PC-9 (cell line): ENCODE measurements at regions not wholly inside any gene's neighbourhood (a gene's known extent, or its start where the extent isn't known, plus 50 kb on each side); places are given as distances from the start of the nearest gene placed in this dataset.

Experiments used
- BruUV-seq: library from RNA; stranded (reverse); fragments of 400-500 nt; replicated peaks from 2 replicates; lab custom pipeline; 2021; lab: Mats Ljungman, UMichigan
- CTCF ChIA-PET: fragments of 300-600 bp; sonication (Branson Sonifier 250); formaldehyde crosslinking; loops from one replicate; lab custom pipeline; 2022; ENCODE audit warnings: antibody characterized with exemption; lab: Charles Lee
- POLR2A ChIA-PET: fragments of 300-600 bp; sonication (Branson Sonifier 250); formaldehyde crosslinking; loops from one replicate; lab custom pipeline; 2022; ENCODE audit warnings: antibody characterized with exemption; ENCODE audit not compliant: unreplicated experiment; lab: Charles Lee
- DNase-seq, 2 experiments: peaks; one replicate each; pipeline versions ENCODE4 v3.0.0 to v3.0.0-alpha.2; 2015 to 2022; ENCODE audit warnings: mixed read lengths in 1 of 2
- H2AFZ ChIP-seq: fragments of 200-600 bp; sonication (generic); 2 replicates; pipeline ENCODE4 v1.8.1; 2017; ENCODE audit warnings: antibody characterized with exemption
- H3F3A ChIP-seq: fragments of 200-600 bp; sonication (generic); 2 replicates; pipeline ENCODE4 v1.8.1; 2017; ENCODE audit warnings: antibody characterized with exemption, mild to moderate bottlenecking, low read depth; ENCODE audit not compliant: insufficient read depth
- H3K27ac ChIP-seq: fragments of 200-600 bp; sonication (generic); 2 replicates; pipeline ENCODE4 v1.6.1; 2016; ENCODE audit warnings: mixed run types
- H3K27me3 ChIP-seq: fragments of 200-600 bp; sonication (generic); 2 replicates; pipeline ENCODE4 v1.6.1; 2016; ENCODE audit warnings: low read depth, mixed run types; ENCODE audit not compliant: insufficient read depth
- H3K36me3 ChIP-seq: fragments of 200-600 bp; sonication (generic); 2 replicates; pipeline ENCODE4 v1.6.1; 2016; ENCODE audit warnings: low read depth, mixed run types
- H3K4me1 ChIP-seq: fragments of 200-600 bp; sonication (generic); replicated peaks from 2 replicates; pipeline ENCODE4 v1.6.1; 2016; ENCODE audit warnings: mixed run types; ENCODE audit not compliant: insufficient read depth
- H3K4me2 ChIP-seq: fragments of 200-600 bp; sonication (generic); 2 replicates; pipeline ENCODE4 v1.6.1; 2017; ENCODE audit warnings: mixed run types
- H3K4me3 ChIP-seq: fragments of 200-600 bp; sonication (generic); 2 replicates; pipeline ENCODE4 v1.6.1; 2016; ENCODE audit warnings: mixed run types
- H3K79me2 ChIP-seq: fragments of 200-600 bp; sonication (generic); 2 replicates; pipeline ENCODE4 v1.6.1; 2017; ENCODE audit warnings: low read depth, mixed run types
- H3K9me2 ChIP-seq: fragments of 200-600 bp; sonication (generic); 2 replicates; pipeline ENCODE4 v1.8.1; 2017; ENCODE audit warnings: mild to moderate bottlenecking; ENCODE audit not compliant: insufficient read depth
- H3K9me3 ChIP-seq: fragments of 200-600 bp; sonication (generic); 2 replicates; pipeline ENCODE4 v1.8.1; 2016; ENCODE audit warnings: low read depth; ENCODE audit not compliant: insufficient read depth
- H4K20me1 ChIP-seq: fragments of 200-600 bp; sonication (generic); 2 replicates; pipeline ENCODE4 v1.8.1; 2017; ENCODE audit not compliant: insufficient read depth
- CTCF ChIP-seq: fragments of 200-600 bp; sonication (generic); conservative IDR thresholded peaks from 2 replicates; pipeline ENCODE4 v1.6.1; 2017; ENCODE audit warnings: mixed run types, antibody characterized with exemption, mild to moderate bottlenecking, moderate library complexity
- EZH2 ChIP-seq: fragments of 200-600 bp; sonication (generic); IDR thresholded peaks from 2 replicates; pipeline ENCODE4 v1.8.0; 2017; ENCODE audit warnings: antibody characterized with exemption, low read depth
- intact Hi-C: fragments of 100-400 bp; cut with micrococcal nuclease; formaldehyde crosslinking; loops from one replicate; pipeline ENCODE4 v1.10.0; 2022; ENCODE audit not compliant: unreplicated experiment

- no peak for DNase-seq
- Histone ChIP-seq H3K4me1 (no peaks in the 10 kb centered on the region), H2AFZ (no peak overlapping the region), H4K20me1 (no peaks in the 10 kb centered on the region), H3K4me3 (no peak overlapping the region), H3K27me3 (peaks cover 73% of the 10 kb centered on the region), H3F3A (no peaks in the 10 kb centered on the region), H3K4me2 (no peak overlapping the region), H3K36me3 (no peaks in the 10 kb centered on the region), H3K79me2 (no peaks in the 10 kb centered on the region), H3K9me3 (no peaks in the 10 kb centered on the region), H3K27ac (no peak overlapping the region), H3K9me2 (no peaks in the 10 kb centered on the region)
- BruUV-seq: no TSS peak
- intact Hi-C loops: no loop called here
- TF ChIP-seq CTCF (no peak), EZH2 (no peak)
- ChIA-PET POLR2A (no interaction called here), CTCF (no interaction called here)
Measured at GRCh38 chr6:170019818-170020583, 268.6 kb downstream of the ERMARD start.

GRCh38 chr6:170018936-170019817, 267.8 kb downstream of the ERMARD start:
- Histone ChIP-seq H3K4me3 (no peak overlapping the region), H3K9me2 (no peaks in the 10 kb centered on the region), H3K4me1 (no peaks in the 10 kb centered on the region), H3F3A (no peaks in the 10 kb centered on the region), H3K4me2 (no peak overlapping the region), H3K27me3 (peaks cover 73% of the 10 kb centered on the region), H3K27ac (no peak overlapping the region), H3K36me3 (no peaks in the 10 kb centered on the region), H3K9me3 (no peaks in the 10 kb centered on the region), H2AFZ (no peak overlapping the region), H3K79me2 (no peaks in the 10 kb centered on the region), H4K20me1 (no peaks in the 10 kb centered on the region)
- CTCF ChIA-PET: no interaction called here
- POLR2A ChIA-PET: no interaction called here
- TF ChIP-seq CTCF (no peak), EZH2 (no peak)
- no peak for DNase-seq
- intact Hi-C loops: no loop called here
- no TSS peak for BruUV-seq

GRCh38 chr6:170018422-170018935, 267.1 kb downstream of the ERMARD start:
- H2AFZ ChIP-seq: no peak overlapping the region
- BruUV-seq: no TSS peak
- DNase-seq: no peak
- POLR2A ChIA-PET: no interaction called here
- no peaks in the 10 kb centered on the region for H3F3A ChIP-seq
- H3K4me1 ChIP-seq: no peaks in the 10 kb centered on the region
- H3K27ac ChIP-seq: no peak overlapping the region
- H3K9me3 ChIP-seq: no peaks in the 10 kb centered on the region
- no peaks in the 10 kb centered on the region for H3K79me2 ChIP-seq
- CTCF ChIA-PET: no interaction called here
- H4K20me1 ChIP-seq: no peaks in the 10 kb centered on the region
- H3K4me3 ChIP-seq: no peak overlapping the region
- H3K27me3 ChIP-seq: peaks cover 73% of the 10 kb centered on the region
- no peaks in the 10 kb centered on the region for H3K9me2 ChIP-seq
- intact Hi-C loops: no loop called here
- TF ChIP-seq EZH2: no peak
- no peak for TF ChIP-seq CTCF
- H3K4me2 ChIP-seq: no peak overlapping the region
- H3K36me3 ChIP-seq: no peaks in the 10 kb centered on the region
